Activated CD4-positive, alpha-beta T cell treated with anti-CD3 and anti-CD28 coated beads, Interleukin-2, amount 50 U/mL, for 1 hour (primary cell): ENCODE measurements at regions not wholly inside any gene's neighbourhood (a gene's known extent, or its start where the extent isn't known, plus 50 kb on each side); places are given as distances from the start of the nearest gene placed in this dataset.

Experiments
- DNase-seq: peaks from one replicate; pipeline ENCODE4 v3.0.0-alpha.2; 2020

DNA sequence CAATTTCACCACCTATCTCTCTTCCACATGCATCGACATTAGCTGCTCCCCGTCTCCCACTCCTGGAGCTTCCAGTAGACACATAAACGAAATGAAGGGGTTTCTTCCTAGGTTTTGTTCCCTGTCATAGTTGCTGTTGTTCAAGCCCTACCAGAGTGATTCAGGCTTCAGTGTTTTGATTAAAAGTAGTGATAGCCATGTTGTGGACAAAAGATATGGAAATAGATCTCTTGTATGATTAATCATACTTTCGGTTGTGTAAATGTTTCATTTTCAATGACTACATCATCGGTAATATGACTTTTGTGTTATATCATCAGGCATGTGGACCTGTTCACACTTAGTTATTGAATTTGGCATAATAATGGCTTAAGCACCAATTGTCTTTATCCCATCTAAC is 96.5 kb upstream of the KLF3 start:
- no peak for DNase-seq

DNA sequence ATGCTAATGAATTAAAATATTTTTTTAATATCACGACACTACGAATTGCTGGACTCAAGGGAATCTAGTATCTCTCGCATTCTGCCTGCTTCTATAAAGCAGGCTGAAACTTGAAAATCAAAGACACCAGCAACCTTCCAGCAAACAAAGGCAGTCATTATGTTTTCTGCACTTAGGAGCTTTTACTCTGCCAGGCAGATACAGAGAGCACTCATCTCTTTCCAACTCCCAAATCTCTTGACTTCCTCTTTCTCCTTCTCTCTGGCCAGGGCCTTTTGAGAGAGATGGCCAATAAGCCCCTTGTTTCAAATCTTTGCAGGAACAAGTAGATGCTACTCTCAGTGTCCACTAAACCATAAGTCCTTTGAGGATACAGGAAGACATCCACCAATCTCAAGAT is 95.2 kb upstream of the KLF3 start:
- no peak for DNase-seq

DNA sequence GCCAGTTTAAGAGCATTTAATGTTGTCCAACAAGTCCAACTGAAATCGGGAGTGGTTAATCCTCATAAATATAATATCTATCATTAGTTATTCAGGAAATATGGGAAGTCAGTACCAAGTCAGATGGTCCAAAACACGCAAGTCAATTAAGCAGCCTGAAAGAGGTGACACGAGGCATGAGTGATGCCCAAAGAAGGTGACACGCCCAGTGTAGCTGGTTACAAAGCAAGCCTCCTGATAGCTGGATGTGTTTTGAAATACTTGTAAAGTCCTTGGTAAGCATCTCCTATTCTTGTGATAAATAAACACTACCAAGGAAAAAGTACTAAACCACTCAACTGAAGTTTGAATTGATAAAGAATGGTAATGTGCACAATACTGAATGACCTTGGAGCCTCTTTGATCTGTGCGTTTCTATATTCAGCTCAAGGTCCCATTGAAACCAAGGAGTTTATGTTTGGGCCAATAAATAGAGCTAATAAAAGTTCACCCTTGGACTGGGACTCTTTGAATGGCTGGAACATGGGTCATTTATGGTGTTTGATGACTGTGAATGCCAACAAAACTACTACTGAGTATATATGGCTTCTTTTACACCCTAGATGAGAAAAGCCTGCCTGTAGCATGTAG is 93.2 kb upstream of the KLF3 start:
- DNase-seq = no peak

DNA sequence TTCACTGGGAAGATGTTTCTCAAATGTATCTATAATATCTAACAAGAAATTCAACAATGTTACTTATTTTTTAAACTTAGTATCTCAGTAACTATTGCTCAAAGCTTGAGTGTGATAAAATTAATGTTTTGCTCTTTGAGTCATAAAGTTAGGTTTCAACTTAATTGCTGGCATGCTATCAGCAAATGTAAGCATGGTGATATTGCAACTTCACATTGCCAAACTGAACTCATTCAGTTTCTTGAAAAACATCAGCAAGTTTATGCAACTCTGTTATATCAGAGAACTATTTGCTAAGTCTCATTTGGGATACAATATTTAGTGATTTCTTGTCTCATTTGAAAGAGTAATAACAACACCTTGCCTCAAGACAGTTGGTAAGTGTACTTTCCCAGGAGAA is 91.2 kb upstream of the KLF3 start:
- no peak for DNase-seq

DNA sequence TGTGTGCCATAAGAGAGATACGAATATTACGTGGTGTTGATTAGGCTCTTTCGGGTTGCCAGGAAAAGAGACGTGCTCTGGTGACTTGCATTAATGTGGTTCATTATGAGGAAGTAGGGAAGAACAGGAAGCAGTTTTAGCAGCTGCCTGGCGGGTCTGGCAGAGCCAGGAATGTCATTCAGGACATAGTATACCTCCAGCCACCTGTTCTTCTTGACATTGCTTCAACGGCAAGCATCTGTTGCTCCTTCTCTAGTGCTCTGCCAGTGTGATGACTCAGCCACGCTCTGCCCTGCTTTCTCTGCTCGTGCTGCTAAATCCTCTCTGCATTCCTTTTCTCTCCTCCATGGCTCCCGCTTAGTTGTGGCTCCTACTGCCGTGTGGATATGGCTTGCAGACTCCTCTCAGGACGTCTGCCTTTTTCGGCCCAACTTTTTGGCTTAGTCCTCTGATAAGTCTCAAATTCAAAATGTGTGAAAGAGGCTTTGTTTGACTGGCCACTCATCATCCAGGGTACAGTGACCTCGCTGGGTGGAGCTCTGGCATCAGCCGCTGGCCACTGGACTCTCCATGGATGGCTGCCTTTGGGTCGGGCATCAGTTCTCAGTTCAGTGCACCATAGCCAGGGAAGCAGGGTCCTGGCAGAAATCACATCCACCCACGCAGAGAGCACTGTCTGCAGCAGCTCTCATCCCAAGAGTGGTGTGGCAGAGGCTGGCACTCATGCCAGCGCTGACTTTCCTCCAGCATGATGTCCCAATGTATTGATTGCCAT is 89.3 kb upstream of the KLF3 start:
- no peak for DNase-seq

DNA sequence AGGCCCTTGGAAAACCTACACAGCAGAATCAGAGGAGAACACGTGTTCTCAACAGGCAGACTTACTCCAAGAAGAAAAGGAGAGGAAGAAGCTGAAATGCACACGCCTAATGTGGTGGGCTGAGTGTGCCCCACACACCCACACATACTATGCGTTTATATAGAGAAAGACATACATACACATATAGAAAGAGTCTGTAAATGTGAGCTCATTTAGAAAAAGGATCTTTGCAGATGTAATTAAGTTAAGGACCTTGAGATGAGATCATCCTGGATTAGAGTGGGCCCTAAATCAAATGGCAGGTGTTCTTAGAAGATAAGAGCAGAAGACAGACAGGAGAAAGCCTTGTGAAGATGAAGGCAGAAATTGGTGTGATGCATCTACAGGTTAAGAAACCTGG is 87.2 kb upstream of the KLF3 start:
- DNase-seq = no peak

DNA sequence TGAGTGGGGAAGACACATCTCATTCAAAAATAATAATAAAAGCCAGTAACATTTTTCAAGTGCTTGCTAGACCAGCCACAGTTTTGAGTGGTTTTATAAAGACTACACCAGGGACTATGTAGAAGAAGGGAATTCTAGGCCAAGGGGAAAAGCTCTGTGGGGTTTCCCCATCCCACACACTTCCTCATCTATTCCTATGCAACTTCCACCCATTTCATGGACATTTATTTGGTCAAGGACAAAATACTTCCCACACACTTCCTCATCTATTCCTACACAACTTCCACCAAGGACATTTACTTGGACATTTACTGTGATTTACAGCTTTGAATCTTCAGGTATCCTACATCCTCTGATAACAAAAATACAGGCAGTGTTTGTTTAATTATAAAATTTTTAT is 86.5 kb upstream of the KLF3 start:
- DNase-seq = no peak

DNA sequence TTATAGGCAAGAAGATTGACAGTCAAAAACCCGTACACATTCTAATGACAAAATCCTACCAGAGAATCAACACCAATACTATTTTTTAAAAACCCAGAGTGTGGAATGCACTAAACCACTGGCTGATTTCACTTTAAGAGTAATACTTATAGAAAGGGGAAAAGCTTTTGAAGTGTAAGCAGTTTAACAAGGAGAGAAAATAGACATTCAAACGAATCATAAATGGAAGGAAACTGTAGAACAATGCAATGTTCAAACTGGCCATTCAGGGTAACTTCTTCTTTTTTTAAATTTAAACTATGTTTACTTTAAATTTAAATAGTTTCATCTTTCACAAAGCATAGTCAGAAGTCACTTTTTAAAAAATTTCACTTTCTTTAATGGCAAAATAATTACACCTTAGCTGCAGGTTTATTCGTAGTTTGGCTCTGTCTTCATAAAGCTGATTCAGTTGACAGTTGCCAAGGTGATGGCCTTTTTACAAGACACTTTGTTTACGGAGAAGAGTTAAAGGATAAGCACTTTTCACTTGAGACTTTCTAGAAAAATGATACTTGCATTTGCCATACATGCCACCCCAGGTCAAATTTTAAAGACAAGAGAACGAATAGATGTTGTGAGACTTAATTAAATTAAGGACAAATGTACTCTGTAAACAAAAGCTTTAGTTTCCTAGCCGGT is 82.4 kb upstream of the KLF3 start:
- no peak for DNase-seq

DNA sequence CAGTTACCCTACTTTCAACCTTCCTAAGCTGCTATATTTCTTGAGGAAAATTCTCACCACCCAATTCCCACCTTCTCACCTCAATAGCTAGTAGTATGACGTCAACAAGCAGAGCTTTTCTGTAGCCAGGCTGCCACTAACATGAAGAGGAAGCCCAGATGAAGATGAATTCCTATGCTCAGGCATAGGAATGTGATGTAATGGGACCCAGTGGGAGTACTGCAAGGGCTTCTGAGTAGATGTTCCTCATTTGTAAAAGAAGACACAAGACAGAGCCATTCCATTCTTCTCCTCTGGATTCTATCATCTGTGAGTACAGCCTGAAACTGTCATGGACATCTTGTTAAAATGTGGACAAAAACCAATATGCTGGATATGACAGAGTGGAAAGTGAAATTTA is 81.6 kb upstream of the KLF3 start:
- DNase-seq = no peak

DNA sequence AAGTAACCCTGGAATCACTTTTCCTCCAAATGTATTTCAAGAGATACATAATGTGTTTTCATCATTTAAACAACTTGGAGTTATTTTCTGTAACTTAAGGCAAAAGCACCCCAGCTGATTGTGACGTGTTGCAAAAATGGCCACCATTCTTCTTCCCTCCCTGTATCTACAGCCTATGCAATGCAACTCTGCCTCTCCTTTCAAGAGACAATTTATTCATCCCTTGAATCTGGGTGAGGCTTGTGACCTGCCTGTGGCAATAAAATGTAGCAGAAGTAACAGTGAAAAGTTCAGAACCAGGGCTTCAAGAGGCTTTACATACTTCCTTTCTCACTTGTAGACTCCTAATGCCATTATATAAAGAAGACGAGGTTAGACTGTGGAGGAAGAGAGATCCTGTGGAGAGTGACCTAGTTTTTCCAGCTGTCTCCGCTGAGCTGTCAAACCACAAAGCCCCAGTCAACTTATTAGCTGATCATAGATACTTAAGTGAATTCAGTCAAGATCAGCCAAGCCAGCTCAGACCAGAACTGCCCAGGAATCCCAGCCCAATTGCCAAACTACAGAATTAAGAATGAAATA is 81.0 kb upstream of the KLF3 start:
- peak; percentile 3 for DNase-seq

DNA sequence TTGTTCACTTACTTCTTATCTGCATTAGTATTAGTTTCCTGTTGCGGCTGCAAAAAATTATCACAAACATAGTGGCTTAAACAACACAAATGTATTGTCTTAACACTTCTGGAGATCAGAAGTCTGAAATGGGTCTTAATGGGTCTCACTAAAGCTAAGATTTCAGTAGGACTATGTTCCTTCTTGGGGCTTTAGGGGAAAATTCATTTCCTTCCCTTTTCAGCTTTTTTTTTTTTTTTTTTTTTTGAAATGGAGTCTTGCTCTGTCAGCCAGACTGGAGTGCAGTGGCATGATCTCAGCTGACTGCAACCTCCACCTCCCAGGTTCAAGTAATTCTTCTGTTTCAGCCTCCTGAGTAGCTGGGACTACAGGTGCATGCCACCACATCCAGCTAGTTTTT is 78.1 kb upstream of the KLF3 start:
- no peak for DNase-seq

DNA sequence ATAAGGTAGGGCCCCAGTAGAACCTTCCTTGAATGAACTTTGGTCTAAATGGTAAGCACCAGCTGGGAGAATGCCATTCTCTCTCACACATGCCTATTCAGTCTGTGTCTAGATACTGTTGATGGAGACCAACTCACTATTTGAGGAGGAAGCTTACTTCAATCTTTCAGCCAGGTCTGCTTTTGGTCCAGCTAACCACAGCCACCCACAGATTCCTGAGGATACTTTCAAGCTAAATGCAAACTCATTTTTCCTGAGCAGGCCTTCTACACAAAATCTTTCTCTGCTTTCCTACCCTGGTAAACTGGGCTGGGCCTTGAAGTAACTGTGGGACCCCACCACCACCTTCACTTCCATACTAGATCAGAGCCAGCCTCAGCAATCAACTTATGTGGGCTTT is 76.9 kb upstream of the KLF3 start:
- no peak for DNase-seq

DNA sequence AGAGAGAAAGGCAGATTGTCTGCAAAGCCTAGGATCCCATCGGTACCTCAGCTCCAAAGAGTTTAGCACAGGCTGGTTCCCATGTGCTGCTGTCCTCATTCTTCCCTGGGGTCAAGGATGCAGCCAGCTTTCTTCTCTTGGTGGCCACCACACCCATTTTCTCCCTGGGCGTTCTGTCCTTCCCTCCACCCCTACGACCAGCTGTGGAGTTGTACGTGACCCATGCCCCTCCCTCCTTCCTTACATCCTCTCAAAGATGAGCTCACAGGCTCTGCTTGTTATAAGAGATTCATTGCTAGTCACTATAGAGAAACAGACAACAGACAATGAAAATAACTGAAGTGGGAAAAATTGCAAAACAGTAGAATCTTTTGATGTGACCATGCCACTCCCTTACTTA is 74.0 kb upstream of the KLF3 start:
- no peak for DNase-seq

DNA sequence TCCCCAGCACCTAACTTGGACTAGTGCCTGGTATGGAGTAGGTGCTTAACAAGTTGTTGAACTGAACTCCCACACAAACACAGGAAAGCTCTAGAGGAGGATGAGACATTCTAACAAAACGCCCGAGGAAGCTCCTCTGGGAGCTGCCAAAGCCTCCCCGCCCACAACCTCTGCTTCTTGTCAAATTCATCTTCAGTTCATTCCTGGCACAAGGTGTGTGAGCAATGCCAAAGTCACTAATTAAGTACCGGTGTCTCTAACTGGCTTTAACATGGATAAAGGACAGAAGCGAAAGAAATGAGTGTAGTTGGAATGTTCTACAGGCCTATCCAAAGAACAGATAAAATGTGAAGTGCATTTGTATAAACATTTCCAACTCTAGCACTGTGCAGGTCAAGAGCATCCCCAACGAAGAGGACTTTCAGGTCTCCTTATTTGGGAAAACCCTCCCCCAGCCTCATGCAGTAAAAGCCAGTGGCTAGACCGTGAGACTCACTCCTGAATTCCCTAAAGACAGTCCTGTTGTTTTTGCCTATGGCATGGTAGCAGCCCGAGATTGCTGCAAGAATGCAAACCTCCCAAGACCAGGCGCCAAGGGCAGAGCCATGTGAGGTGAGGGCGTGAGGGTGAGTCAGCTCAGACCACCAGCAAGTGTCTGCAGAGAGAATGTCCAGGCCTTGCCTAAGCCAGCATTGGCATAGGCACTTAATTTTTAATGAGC is 72.2 kb upstream of the KLF3 start:
- no peak for DNase-seq

DNA sequence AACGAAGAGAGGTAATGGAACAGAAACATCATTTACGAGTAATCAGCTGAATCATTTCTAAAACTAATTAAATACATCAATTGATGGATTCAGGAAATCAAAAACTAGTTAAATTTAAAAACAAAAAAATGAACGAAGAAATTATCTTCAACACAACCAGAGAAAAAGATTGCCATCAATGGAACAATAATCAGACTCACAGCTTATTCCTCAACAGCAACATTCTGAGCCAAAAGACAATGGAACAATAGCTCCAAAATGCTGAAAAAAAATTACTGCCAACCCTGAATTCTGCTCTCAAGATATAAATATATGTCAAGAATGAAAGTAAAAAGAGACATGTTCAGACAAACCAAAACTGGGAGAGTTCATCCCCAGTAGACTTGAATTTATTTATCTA is 65.5 kb upstream of the KLF3 start:
- DNase-seq = no peak

DNA sequence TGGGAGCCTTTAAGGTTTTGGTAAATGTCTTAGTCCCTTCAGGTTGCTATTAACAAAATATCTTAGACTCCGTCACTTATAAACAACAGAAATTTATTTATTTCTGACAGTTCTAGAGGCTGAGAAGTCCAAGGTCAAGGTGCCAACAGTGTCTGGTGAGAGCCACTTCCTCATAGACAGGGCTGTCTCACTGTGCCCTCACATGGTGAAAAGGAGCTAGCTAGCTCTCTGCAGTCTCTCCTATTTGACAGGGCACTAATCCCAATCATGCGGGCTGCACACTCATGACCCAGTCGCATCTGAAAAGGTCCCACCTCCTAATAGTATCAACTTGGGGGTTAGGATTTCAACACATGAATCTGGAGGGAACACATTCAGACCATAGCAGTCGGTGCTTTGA is 63.4 kb upstream of the KLF3 start:
- no peak for DNase-seq

DNA sequence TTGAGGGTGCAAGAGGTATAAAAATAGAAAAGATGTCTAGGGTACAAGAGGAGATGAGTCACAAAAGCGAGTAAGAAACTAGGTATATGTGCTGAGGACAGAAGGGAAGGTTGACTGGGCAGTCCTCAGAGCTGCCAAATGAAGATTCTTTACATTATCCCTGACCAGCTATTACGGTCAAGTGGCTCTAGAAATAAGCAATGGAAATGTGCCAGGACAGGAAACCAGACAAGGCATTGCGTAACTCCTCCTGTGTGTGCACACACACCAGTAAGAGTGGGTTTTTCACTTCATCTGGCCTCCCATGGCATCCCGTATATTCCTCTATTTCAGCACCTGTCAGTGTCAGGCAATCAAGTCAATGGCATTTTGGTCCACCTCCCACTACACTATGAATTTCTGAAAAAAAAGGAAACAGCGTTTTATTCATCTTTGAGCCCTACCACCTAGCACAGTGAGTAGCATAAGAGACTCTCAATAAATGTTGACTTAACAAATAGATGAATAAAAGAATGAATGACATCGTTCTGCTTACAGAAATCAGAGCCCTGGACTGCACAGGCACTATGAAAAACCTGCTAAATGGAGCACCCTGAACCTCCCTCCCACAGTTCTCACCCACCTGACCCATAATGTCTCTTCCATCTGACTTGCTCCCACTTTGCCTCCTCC is 62.6 kb upstream of the KLF3 start:
- DNase-seq = no peak

DNA sequence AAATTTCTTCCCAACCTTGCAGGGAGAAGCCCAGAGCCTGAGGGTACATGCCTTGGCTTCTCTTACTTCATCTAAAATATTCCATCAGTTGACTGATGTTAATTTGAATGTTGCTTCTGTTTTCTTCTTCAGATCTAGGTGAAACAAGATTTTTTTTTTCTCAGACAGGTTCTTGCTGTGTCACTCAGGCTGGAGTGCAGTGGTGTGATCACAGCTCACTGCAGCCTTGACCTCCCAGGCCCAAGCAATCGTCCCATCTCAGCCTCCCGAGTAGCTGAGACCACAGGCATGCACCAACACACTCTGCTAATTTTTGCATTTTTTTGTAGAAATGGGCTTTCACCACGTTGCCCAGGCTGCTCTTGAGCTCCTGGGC is 62.1 kb upstream of the KLF3 start:
- DNase-seq = no peak

DNA sequence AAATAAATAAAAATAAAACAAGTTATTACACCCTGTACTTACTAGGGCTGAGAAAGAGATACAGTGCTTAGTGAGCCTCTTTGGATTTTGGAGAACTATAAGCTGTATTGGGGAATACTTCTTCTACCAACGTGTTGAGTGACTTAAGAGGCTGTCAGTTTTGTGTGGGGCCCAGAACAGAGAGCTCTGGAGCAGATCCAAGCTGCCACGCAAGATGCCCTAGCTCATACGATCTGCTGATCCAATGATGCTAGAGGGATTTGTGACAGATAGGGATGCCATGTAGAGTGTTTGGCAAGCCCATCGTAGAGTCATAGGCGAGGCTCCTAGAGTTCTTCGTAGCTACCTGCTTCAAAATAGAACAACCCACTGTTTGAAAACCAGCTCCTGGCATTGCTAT is 60.3 kb upstream of the KLF3 start:
- no peak for DNase-seq

DNA sequence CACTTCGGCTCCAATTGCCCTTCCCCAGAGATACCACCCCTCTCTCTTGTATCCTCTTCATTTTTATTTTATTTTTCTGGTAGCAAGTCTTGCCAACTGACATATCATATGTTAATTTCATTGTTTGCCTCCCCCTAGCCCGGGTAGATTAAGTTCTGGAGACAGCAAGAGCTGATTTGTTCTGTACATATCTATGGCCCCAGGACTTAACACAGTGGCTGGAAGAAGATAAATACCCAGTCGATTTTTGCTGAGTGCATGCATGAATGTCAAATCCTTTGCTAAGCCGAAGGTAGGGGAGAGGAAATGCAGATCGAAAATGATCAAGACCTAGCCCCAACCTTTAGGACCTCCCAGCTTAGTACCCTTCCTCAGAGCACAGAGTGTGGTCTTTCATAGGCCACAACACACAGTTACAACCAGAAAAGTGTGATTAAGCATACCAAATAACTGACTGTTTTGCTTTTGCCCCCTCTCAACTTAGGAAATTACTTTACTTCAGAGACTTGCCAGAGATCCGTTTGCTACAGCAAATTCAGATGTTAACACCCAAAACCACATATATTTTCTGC is 58.7 kb upstream of the KLF3 start:
- no peak for DNase-seq

DNA sequence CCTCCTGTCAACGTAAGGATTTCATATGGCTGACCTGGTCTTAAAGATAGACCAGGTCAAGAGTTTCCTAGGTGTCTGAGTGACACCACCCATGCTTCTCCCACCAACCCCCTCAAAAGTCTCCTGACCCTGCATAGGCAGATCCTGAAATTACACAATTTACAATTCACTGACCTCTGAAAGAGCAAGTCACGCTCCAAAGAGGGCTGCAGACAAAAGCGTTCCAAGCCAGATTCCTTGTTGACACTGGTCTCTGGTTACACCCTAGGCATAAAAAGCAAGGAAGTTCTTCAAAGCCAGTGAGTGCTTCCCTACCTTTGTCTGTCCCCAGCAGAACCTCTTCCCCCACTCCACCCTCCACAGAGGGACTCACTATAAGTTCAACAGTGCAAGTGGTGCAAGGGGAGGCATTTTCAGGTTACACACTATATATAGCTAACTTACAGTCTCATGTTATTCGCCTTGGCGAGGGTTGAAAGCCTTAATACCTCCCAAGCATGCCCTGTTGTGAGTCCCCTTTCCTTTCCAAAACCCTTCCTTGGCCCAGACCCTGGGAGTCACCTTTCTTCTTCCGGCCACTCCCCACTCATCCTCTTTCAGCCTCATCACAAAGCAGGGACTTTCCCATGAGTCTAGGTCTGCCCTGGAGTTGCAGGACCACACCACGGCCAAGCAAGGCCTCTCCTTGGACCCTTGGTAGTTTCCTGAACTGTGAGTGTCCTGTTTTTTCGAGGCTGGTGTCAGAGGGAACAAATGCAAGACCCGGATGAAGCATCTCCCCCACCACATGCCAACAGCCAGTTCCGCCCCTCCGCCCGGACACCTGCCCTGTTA is 58.0 kb upstream of the KLF3 start:
- no peak for DNase-seq

DNA sequence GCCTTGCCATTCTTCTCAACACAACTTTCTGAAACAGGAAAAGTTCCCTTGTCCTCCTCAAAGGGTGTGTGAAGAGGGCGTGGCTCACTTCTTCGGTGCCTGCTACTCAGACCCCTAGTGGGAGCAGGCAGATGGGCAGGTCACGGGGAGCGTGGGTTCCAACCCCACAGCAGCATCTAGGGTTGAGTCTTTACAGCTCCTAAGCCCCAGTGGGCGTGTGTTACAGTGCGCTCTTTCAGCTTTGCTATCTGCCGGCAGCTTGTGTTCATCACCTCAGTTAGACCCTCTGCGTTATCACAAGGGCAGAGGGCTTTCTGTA is 57.5 kb upstream of the KLF3 start:
- DNase-seq = no peak
